SK-N-SH (cell line): ENCODE measurements at regions not wholly inside any gene's neighbourhood (a gene's known extent, or its start where the extent isn't known, plus 50 kb on each side); places are given as distances from the start of the nearest gene placed in this dataset.

Experiments
- CTCF ChIP-seq: fragments of 200-600 bp; sonication (generic); IDR thresholded peaks from 2 replicates; pipeline ENCODE4 v1.6.1; 2017; ENCODE audit warnings: antibody characterized with exemption, mild to moderate bottlenecking, moderate library complexity
- EP300 ChIP-seq, 2 experiments: IDR thresholded peaks; 2 replicates each; pipeline versions ENCODE4 v1.4.0 to v1.6.1; 2012; ENCODE audit warnings: borderline replicate concordance in 1 of 2, low read depth in 1 of 2, low read length in 1 of 2
- MAX ChIP-seq: IDR thresholded peaks from 2 replicates; pipeline ENCODE4 v1.4.0; 2012; ENCODE audit warnings: low read depth
- POLR2AphosphoS5 ChIP-seq: IDR thresholded peaks from 2 replicates; pipeline ENCODE4 v1.6.1; 2012; ENCODE audit warnings: low read depth, low read length
- RFX5 ChIP-seq: IDR thresholded peaks from 2 replicates; pipeline ENCODE4 v1.6.1; 2012; ENCODE audit warnings: mild to moderate bottlenecking, improper control_type of control experiment, low read length

GRCh38 chr17:77480509-77481215 lies 339.9 kb downstream of the SEC14L1 start:
- no peak for TF ChIP-seq MAX
- TF ChIP-seq POLR2AphosphoS5, result no peak
- TF ChIP-seq RFX5, result no peak
- no peak for TF ChIP-seq CTCF
- no peak for TF ChIP-seq EP300 (IDR thresholded peaks at IDR 0.05; ENCODE audit: borderline replicate concordance in 1 of 2, low read depth in 1 of 2, low read length in 1 of 2)
